ENCODE measurements at regions not wholly inside any gene's neighbourhood (a gene's known extent, or its start where the extent isn't known, plus 50 kb on each side); places are given as distances from the start of the nearest gene placed in this dataset.

DNA sequence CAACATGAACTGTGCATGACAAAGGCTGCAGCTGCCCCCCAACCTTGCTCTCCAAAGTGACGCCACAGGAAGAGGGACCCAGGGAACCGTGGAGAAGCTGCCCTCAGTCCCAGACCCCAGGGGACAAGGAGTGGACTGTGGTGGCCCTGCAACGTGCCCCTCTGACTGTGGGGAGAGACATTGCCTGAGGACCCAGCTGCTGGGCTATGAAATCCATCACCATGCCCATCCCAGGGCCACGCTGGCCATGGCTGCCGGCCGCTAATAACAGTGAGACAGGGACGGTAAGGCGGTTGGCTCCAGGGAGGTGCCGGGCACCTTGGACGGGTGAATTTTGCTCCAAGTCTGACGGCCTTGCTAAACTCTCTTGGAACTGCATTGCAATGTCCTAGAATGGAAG lies 211.3 kb upstream of the HDAC4 start:
- no peak for FAIRE-seq
- dilution Hi-C loops (cut with MboI; ENCODE audit: extremely low pct_ligation_motif_present, low sequenced_read_pairs): no loop called here
- H3K4me1 ChIP-seq (ENCODE audit: control insufficient read depth, extremely low read depth, insufficient read depth, low read length): no peaks in the 10 kb centered on the region

More for the DNA sequence above, 211.3 kb upstream of the HDAC4 start:
- no TSS peak for BruUV-seq (replicated peaks)
- H3K36me3 ChIP-seq (ENCODE audit: control insufficient read depth in 2 of 2, extremely low read depth in 1 of 2, insufficient read depth in 2 of 2, low read length in 2 of 2): no peaks in the 10 kb centered on the region
- CTCF ChIA-PET: no interaction called here
- H3K9me1 ChIP-seq (replicated peaks; ENCODE audit: control insufficient read depth, extremely low read depth, insufficient read depth, low read length): no peaks in the 10 kb centered on the region
- DNase-seq (ENCODE audit: low read depth, low spot score): no peak
- no peak overlapping the region for H3K4me3 ChIP-seq (replicated peaks in 1 of 3; ENCODE audit: insufficient read depth in 1 of 3, low read depth in 1 of 3, low read length in 3 of 3)
- TF ChIP-seq FOS (IDR thresholded peaks at IDR 0.05; ENCODE audit: borderline replicate concordance, insufficient read depth, low read length): no peak
- TF ChIP-seq, protein P1, sequence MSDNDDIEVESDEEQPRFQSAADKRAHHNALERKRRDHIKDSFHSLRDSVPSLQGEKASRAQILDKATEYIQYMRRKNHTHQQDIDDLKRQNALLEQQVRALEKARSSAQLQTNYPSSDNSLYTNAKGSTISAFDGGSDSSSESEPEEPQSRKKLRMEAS (IDR thresholded peaks at IDR 0.05; ENCODE audit: insufficient read depth, insufficient read length): no peak
- no peak for TF ChIP-seq CTCF (IDR thresholded peaks at IDR 0.05; ENCODE audit: extremely low read depth in 1 of 2, insufficient read depth in 1 of 2, low read depth in 1 of 2, low read length in 2 of 2)
- TF ChIP-seq GATA2 (IDR thresholded peaks at IDR 0.05; ENCODE audit: insufficient read depth, insufficient read length, low read depth, low read length): no peak
- no peak for TF ChIP-seq EZH2 (IDR thresholded peaks at IDR 0.05; ENCODE audit: borderline replicate concordance, low read depth, low read length, severe bottlenecking)
- no peak overlapping the region for H2AFZ ChIP-seq (ENCODE audit: low read depth, low read length)
- intact Hi-C loops (cut with micrococcal nuclease): no loop called here
- POLR2A ChIA-PET: no interaction called here
- H3K9me3 ChIP-seq (replicated peaks; ENCODE audit: control insufficient read depth, insufficient read depth, low read length): no peaks in the 10 kb centered on the region
- H3K27ac ChIP-seq (ENCODE audit: insufficient read depth, low read depth, low read length): no peak overlapping the region
- no peak overlapping the region for H3K9ac ChIP-seq (replicated peaks; ENCODE audit: extremely low read depth, insufficient read depth, low read length)
- H4K20me1 ChIP-seq (replicated peaks; ENCODE audit: control insufficient read depth, extremely low read depth, insufficient read depth, low read length): no peaks in the 10 kb centered on the region
- no peak overlapping the region for H3K4me2 ChIP-seq (ENCODE audit: insufficient read depth, low read length)
- no peaks in the 10 kb centered on the region for H3K79me2 ChIP-seq (ENCODE audit: control insufficient read depth, insufficient read depth, low read length)
- no peaks in the 10 kb centered on the region for H3K27me3 ChIP-seq (ENCODE audit: control insufficient read depth in 2 of 2, insufficient read depth in 2 of 2, low read length in 2 of 2)
